GM19468 (cell line): ENCODE measurements at regions not wholly inside any gene's neighbourhood (a gene's known extent, or its start where the extent isn't known, plus 50 kb on each side); places are given as distances from the start of the nearest gene placed in this dataset.
"Not testable (repeated sequence)": the region's sequence is repeated elsewhere in the genome, so short reads cannot be mapped to it uniquely, and the experiment has no call there.

Experiments used
- ATAC-seq: cut with Tn5 transposase; IDR thresholded peaks from one replicate; pipeline ENCODE4 v1.9.1; 2021; ENCODE audit warnings: mild to moderate bottlenecking, moderate library complexity, moderate number of reproducible peaks; ENCODE audit not compliant: unreplicated experiment; ENCODE audit errors: extremely low read depth

DNA sequence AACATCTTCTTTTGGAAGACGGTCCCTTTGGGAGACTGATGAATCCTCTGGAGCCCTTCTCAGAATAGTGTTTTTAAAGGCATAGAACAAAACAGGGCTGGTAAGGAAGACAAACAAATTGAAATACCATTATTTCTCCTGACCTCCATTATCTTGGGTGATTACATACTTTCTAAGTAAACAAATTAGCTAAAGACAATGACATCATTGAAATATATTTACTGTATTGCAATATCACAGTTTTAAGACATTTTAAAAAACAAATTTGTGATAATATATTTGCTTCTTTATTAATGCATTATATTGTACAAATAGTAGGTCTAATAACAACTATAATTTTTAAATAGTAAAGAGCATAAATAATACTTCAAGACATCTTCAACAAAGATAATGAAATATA, 152.2 kb upstream of the CDK1 start:
- no peak for ATAC-seq

DNA sequence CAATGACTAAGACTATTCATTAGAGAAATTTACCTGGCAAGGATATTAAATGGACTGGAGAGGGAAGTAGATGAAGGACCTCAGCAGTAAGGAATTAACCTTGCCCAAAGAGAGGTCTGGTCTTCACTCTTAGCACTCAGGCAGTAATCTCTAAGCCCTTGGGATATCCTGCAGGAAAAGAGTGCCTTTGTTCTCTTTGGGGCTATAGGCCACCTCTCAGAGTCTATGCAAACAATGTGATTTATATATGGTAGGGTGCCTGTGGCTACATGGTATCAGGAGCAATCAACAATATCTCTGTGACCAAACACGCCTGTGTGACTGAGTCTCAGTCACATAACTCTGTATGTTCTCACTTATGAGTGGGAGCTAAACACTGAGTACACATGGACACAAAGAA, 154.7 kb upstream of the CDK1 start:
- no peak for ATAC-seq

- ATAC-seq = no peak
These were observed 157.3 kb upstream of the CDK1 start for GRCh38 chr10:60621018-60621417.

DNA sequence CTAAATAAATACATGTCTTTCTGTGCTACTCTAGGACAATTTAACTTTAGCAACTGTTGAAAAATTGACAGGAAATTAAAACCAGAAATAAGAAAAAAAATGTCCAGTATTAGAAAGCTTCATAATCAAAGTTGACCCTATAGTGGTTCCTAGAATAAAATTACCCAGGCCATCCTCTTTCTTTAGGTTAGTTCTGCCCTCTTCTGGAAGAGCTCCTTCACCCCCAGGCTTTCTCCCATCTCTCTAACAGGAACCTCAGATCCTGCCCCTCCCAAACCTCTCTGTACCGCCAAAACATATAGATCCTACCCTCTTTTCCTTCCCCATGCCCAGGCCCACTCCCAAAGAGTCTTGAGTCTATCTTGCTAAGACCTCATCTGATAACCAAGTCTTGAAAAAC, 159.4 kb upstream of the CDK1 start:
- ATAC-seq = no peak

DNA sequence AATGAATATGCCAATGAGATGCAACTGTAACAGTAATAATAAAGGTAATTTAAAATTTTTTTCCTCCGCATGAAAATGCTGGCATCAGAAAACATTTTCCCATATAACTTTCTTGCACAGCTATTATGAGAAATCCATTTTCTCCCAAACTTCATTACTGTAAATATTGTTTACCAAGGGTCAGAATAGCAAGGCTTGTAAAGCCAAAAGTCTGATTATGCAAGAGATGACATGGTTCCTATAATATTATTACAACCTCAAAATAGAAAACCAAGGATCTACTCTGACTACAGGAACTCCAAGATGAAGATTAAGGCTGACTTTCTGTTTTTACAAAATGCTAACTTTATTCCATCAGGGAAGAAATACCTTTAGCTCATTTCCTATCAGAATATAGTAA, 162.7 kb upstream of the CDK1 start:
- ATAC-seq = no peak

- ATAC-seq = no peak
These were observed 163.9 kb upstream of the CDK1 start for GRCh38 chr10:60614363-60614762.

DNA sequence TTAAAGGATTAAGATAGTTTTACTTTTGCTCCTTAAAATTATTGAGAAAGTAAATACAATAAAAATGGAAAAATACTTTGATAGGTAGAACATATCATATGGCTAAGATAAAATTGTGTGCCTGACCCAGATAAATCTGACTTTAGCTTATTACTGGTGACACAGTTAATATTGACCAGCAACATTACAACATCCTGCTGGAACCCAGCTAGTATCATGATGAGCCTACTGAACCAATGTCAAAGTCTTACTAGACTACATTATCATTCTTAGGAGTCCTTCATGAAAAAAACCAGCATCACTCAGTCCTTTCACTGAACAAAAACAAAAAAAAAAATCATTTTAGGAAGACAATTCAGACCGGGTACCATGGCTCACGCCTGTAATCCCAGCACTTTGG, 164.8 kb upstream of the CDK1 start:
- no peak for ATAC-seq

GRCh38 chr10:60611291-60611747, 167.0 kb upstream of the CDK1 start:
- ATAC-seq = no peak

DNA sequence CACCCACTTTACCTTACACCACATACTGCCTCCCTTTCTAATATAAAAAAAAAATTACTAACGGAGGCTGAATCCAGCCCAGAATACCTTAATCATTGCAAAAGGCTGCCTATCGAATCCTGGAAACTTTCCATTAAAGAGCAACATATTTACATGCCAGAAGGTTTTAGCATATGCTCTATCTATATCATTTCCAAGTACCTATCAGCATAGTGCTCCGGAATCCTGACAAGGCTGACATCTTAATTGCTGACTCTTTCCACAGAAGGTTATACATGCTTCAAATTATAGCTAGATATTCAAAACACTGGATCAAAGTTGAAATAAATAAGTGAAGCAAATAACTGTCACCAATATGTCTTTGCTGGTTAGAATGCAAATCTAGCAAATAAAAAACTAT, 170.9 kb upstream of the CDK1 start:
- no peak for ATAC-seq

DNA sequence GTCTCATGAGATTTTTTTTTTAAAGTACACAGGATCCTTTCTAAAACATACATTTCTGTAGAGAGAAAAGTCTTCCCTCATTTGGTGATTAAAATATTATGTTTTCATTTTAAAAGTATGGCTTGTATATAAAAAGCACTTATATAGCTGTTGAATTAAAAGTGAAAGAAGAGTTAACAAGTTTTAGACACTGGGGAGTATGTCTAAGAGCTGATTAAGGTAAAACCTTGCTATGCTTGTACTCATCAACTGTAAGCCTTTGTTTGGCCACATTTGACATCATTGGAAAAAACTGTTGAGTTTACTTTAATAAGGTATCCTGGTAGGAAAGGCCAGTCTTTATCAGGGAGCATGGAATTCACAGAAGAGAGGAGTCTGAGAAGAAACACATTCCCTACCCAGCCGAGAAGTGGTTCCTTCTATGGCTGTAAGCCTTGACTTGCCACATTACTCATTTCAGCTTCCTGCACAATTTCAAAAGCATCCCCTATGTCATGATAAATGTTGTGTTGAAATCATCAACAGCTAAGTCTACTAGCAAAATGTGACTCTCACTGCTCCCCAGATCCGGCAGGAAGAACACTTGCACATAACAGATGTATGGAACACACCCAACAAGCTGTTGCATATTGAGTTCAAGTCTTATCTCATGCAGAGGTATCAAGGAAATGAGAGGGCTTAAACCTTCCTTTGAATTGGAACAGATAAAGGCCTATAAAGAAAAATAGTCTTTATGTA, 171.8 kb upstream of the CDK1 start:
- ATAC-seq = no peak

GRCh38 chr10:60605476-60605875, 172.8 kb upstream of the CDK1 start:
- ATAC-seq = no peak

DNA sequence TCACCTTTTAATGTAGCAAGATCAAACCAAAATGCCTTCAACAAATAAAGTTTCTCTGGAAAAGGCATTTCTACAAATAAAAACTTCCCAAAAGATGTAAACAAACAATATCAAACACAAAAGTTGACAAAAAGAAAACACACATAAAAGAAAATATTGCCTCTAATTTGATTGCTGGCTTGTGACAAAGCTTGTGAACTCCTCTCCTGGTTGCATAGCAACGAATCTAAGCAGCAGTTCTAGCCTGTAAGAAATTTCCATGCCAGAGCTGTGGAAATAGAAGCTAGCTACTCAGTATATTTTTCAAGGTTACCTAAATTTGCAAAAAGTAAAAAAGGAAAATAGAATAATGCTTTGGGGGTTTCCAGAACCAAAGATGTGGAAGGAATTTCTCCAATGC, 173.9 kb upstream of the CDK1 start:
- no peak for ATAC-seq

DNA sequence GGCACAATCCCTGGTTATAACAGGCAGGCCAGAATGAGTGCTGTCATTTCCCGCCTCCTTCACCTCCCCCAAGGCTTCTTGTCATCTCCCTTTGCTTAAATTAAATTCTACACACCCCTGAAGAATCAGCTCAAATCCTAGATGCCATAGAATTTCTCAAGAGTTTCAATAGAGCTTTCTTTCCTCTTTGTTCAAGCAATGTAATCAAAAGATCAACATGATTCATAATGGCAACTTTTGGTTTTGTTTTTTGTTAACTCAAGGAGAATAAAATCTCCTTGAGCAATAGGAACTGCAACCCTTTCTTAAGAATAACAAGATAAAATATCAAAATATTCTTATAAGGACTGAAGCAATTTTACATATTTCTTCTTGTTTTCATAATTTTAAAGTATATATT, 180.8 kb upstream of the CDK1 start:
- ATAC-seq = no peak

- no peak for ATAC-seq
These were observed 182.4 kb upstream of the CDK1 start for GRCh38 chr10:60595852-60596251.

DNA sequence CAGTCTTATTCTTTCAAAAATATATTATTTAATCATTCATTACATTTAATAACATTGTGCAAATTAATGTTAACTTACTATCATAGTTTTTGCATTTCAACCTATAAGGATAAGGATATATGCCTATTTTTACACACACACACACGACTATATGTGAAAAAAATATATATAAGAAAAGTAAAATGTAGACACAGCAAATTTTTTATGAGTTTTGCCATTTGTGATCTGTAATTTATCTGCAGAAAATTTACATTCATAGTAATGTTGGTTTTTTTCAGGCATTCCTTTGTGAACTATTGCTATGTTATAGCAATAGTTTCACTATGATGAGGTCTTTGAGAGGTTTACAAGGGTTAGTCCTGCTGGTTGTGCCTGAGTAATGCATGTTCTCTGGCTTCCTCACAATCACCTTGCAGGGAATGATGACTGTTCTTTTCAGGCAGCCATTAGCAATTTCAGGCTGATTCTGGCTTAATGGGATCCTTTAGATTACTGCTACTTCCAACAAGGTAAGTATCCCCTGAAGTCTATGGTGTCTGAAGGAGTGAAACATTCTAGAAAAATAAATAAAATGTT, 183.7 kb upstream of the CDK1 start:
- no peak for ATAC-seq

GRCh38 chr10:60591119-60591518, 187.2 kb upstream of the CDK1 start:
- no peak for ATAC-seq

- no peak for ATAC-seq
These were observed 188.9 kb upstream of the CDK1 start for GRCh38 chr10:60589376-60589775.

DNA sequence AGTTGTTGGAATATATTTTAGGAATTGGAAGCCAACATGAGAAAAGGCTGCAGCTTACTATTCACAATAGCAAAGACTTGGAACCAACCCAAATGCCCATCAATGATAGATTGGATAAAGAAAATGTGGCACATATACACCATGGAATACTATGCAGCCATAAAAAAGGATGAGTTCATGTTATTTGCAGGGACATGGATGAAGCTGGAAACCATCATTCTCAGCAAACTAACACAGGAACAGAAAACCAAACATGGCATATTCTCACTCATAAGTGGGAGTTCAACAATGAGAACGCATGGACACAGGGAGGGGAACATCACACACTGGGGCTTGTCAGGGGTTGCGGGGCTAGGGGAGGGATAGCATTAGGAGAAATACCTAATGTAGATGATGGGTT, 192.1 kb upstream of the ANK3 start:
- ATAC-seq = not testable (repeated sequence)

GRCh38 chr10:60578217-60578616, 188.5 kb upstream of the ANK3 start:
- no peak for ATAC-seq

DNA sequence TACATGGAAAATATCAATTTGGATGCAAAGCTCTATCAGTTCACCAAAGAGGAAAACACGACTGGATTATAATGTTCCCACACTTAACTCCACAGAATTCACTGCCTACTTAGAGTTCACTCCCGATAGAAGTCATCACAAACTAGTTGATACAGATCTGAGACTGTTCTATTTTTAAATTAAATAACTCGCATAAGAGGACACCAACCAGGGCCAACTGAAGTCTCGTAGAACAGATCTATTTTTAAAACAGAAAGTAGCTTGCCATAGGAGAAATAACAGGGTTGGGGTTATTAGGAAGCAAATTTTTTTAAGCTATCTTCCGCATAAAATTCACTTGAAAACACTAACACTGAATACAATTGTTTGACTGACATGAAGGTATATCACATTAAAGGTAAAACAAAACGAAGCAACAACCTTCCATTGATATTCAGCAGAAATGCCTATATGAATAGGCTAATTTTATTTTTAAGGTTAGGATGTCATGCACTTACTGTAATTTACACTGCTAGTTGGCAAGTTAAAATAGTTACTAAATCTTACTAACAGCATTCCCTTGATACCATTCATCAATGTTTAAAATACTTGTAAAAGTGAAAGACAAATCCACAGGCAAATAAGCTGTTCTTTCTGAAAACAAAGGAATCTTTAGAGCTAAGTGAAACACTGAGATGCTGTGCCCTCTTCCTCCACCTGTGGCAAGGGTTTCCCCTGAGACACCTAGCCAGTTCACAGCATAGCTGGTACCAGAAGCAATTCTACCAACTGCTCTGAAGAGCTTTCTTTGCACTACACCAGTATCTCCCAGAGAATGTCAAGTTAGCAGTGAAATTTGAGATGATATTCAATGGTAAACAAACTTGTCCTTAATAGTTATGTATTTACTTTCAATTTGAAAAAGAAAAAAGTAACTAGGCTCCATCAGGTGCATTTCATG, 186.7 kb upstream of the ANK3 start:
- no peak for ATAC-seq

GRCh38 chr10:60575105-60575504, 185.4 kb upstream of the ANK3 start:
- no peak for ATAC-seq
